Left colon (tissue), 2 donors: ENCODE measurements at regions not wholly inside any gene's neighbourhood (a gene's known extent, or its start where the extent isn't known, plus 50 kb on each side); places are given as distances from the start of the nearest gene placed in this dataset.
A peak's percentile ranks its signal among the peaks of the same experiment; 100 is the strongest.

Experiments used
- ATAC-seq: fragments of 200-7000 bp; cut with Tn5 transposase; one replicate; pipeline ENCODE4 v1.9.1; 2020; ENCODE audit warnings: mild to moderate bottlenecking, moderate library complexity
- DNase-seq, 2 donors: peaks; one replicate each; pipeline ENCODE4 v3.0.0-alpha.2; 2020
- intact Hi-C, 2 donors: fragments of 100-400 bp; cut with DNase I in 1 of 2; cut with micrococcal nuclease in 1 of 2; formaldehyde crosslinking; loops; one replicate each; pipeline versions ENCODE4 v1.11.2 to v1.14.0; 2022; cut with DNase I, micrococcal nuclease
- donor health status: DM: no; HTN: no; CAD: no.
- donor health status: DM: yes; HTN: yes; CAD: no.

DNA sequence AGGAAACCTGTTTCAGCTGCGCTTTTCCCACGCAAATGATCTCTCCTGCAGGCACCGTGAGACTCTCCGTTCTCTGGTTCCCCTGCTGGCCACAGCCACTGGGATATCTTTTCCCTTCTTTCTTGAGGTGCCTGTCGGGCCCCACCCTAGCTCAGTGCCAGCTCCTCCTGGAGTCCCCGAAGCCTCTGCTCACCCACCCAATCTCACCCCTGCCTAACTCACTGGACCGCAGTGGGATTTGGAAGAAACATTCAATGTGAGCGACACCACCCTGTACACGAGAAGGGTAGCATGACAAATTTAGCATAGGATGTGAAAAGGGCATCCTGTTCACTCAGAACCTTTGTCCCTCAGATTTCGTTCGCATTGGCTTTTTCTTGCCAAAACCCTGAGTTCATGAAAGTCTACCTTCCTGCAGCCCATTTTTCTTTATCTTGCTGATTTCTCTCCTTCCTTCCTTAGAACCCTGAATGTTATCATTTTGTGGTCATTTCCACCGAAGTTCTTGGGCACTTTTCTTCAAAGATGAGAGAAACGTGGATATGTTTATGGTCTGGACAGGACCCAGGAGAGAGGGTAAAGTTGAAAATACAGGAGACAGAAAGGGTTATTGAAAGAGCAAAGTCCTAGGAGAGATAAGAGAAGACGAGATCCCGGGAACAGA lies 63.6 kb upstream of the ELK3 start:
- intact Hi-C loops: no loop called here
- no peak for DNase-seq
- ATAC-seq: peak; percentile 80

DNA sequence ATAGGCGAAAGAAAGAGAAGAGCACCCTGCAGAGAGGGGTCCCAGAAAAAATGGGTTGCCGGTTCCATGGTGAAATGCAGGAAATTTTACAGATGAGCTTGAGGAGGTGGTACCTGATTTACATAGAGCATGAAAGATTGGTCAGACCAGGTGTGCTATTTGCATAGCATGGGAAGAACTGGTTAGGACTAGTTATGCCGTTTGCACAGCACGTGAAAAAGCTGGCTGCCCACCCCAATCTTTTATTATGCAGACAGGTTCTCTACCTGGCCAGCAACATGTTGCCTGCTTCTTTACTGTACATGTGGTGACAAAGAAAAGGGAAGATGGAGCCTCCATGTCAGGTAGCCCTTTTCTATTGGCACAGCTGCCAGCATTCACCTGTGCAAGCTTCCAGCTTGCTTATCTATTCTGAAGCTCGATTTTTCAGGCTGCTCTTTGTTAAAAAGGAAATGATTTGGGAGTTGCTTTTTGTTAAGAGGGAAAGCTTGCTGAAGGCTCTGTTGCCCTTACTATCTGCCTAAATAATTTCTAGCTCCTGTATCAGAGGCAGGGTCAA lies 62.9 kb upstream of the ELK3 start:
- intact Hi-C loops: no loop called here
- ATAC-seq (peak; percentile 69), DNase-seq (no peak)

GRCh38 chr12:96132819-96133218 lies 61.4 kb upstream of the ELK3 start:
- DNase-seq (peak in 1 of 2 donors; percentile 55), ATAC-seq (peak; percentile 66)
- intact Hi-C loops: no loop called here

DNA sequence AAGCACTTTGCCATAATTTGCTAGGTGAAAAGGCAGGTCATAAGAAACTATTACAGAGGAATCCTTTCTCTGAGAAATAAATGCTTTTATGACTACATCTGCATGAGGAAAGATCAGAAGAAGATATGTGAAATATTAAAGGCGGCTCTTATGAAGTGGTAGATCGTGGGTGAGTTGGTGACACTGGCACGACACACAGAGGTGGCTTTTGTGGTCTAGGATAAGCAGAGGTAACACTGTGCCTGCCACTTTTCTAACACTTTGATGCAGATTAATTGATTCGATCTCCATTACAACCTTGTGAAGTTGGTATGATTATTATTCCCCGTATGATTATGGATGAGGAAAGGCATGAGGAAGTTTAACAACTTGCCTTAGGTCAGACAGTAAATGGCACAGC lies 60.0 kb upstream of the ELK3 start:
- DNase-seq (no peak), ATAC-seq (no peak)
- intact Hi-C loops: no loop called here

GRCh38 chr12:96136161-96136560 lies 58.0 kb upstream of the ELK3 start:
- DNase-seq (no peak), ATAC-seq (no peak)
- intact Hi-C loops: no loop called here

DNA sequence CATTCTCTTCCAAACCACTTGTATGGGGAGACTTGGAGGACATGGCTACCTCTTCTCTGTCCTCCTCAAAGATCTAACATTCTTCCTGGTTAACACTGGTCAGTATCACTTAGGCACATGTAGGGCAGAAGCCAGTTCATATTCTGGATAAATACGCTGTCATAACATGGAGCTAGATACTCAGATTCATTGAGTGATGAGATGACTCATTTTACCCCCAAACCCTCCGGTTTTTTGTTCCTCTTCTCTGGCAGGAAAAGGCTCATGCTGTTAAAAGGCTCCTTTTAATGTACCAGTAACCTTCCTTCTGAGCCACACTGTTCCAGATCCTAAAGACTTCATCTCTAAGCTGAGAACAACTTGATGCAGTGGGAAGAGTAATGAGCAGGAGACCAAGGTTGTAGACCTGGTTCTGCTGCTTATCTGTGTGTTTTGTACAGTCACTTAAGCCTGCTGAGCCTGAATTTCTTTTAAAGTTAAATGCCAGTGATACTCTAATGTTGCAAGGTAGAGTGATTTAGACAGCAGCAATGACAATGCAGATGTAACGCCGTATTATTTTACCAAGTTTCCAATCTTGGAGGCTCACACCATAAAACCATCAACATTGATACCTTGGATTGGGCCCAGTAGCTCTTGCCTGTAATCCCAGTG lies 57.3 kb upstream of the ELK3 start:
- DNase-seq (no peak), ATAC-seq (no peak)
- intact Hi-C loops: no loop called here

DNA sequence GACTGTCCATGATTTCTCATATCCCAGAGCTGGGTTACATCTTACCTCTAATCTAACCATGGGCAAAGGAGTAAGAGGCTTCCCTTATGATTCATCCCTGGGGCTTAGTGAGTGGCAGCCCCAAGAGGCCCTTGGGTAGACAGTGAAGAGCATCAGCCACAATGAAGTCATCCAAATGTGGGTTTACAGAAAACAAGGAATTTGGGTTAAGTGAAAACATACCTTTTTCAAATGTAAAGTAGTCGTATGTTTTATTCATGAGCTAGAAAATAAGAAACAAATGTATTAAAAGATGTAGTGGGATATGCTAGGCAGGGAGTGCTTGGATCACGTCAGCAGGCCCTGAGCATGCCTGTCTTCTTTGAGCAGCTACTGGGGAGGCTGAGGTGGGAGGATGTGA lies 54.0 kb upstream of the ELK3 start:
- ATAC-seq (no peak), DNase-seq (no peak)
- intact Hi-C loops: no loop called here

DNA sequence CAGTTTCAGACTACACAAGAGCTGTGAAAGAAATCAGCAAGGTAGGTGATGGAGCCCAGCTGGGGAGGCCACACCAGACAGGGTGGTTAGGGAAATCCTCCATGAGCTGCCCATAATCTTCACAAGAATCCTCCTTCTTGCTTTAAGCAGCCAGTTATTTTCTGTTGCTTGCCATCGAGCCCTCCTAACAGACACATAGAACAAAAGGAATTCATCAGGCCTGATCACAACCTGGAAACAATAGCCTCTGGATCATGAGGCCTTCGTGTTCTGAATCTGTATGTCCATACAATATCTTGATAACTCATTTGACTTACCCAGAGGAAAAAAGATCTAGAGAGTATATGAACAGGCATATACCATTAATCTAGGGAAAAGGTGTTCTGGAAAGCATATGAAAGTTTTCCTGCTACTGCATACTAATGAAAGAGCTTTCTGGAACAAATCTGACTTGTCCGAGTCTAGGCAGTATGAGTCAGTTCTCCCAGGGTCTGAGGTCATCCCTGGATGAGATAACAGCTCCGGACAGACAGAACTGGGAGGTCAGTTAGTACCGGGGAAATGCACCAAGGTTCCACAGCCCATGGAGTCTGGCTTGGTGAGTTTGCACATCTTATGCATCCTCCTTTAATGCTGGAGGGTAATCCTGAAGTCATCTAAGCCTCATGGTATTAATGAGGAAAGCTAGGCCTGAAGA lies 52.8 kb upstream of the ELK3 start:
- ATAC-seq (no peak), DNase-seq (no peak)
- intact Hi-C loops: no loop called here

DNA sequence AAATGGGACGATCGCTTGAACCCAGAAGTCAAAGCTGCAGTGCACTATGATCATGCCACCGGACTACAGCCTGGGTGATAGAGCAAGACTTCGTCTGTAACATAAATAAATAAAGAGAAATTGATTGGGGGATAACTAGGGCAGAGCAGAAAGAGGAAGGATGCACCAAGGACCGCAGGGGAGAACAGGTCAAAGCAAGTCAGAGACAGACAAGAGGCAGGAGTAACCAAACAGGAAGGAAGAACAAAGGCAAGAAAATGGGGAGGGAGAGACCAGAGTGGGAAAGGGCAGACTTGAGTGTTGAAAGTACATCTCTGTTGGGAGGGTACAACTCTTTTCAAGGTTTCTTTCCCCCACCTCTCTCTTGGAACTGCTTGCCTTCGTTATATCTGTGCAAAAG lies 50.8 kb upstream of the ELK3 start:
- intact Hi-C loops: no loop called here
- no peak for DNase-seq
- no peak for ATAC-seq

DNA sequence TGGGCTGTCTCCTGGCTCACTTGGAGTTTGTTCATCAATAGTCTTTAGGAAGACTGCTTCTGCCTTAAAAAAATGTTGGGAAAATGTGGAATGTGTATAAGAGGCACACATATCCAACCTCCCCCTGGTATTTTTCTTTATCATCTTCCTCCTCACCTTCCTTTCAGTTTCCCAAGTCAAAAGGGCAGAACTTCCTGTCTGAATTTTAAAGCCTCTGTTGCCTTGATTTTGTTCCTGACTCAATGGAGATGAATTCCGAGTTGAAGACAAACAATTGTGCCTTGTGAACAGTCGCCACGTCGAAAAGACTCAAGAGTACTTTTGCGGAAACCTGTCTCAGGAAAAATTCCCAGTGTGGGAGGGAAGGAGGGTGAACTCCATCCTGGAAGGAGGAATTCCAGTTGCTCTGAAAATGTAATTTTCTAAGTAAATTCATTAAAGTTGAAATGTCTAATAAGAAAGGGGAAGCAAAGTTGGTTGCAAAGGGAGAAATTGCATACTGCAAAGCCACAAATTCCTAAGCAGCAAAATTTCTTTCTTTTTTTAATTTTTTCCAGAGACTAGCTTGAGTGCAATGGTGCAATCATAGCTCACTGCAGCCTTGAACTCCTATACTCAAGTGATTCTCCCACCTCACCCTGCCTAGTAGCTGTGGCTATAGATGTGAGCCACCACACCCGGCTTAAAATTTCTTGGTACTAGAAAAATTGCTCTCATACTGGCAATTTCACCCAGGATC lies 50.2 kb upstream of the ELK3 start:
- intact Hi-C loops: no loop called here
- DNase-seq (no peak), ATAC-seq (no peak)
